Type B pancreatic cell (in vitro differentiated cells): ENCODE measurements at regions not wholly inside any gene's neighbourhood (a gene's known extent, or its start where the extent isn't known, plus 50 kb on each side); places are given as distances from the start of the nearest gene placed in this dataset.

Experiments used
- DNase-seq: peaks from one replicate; pipeline ENCODE4 v3.0.0; 2021; ENCODE audit warnings: mixed read lengths; ENCODE audit not compliant: unreplicated experiment; ENCODE audit errors: extremely low spot score
- H3K27ac Mint-ChIP-seq: 2 replicates; pipeline ENCODE4 v1.8.0; 2021; ENCODE audit warnings: mild to moderate bottlenecking, mixed read lengths
- H3K27me3 Mint-ChIP-seq: 2 replicates; pipeline ENCODE4 v1.8.0; 2021; ENCODE audit warnings: mixed read lengths
- H3K36me3 Mint-ChIP-seq: 2 replicates; pipeline ENCODE4 v1.8.0; 2021; ENCODE audit warnings: mixed read lengths
- H3K4me1 Mint-ChIP-seq: one replicate; pipeline ENCODE4 v1.8.0; 2021; ENCODE audit warnings: mixed read lengths; ENCODE audit not compliant: unreplicated experiment
- H3K4me3 Mint-ChIP-seq: 2 replicates; pipeline ENCODE4 v1.8.0; 2021; ENCODE audit warnings: mild to moderate bottlenecking, mixed read lengths
- H3K9me3 Mint-ChIP-seq: 2 replicates; pipeline ENCODE4 v1.8.0; 2021; ENCODE audit warnings: mixed read lengths
- TF ChIP-seq, protein P1 (sequence below): fragments of 200-600 bp; sonication (generic); conservative IDR thresholded peaks from 2 replicates; pipeline ENCODE4 v1.5.0; 2021; ENCODE audit warnings: antibody characterized with exemption, mild to moderate bottlenecking

DNA sequence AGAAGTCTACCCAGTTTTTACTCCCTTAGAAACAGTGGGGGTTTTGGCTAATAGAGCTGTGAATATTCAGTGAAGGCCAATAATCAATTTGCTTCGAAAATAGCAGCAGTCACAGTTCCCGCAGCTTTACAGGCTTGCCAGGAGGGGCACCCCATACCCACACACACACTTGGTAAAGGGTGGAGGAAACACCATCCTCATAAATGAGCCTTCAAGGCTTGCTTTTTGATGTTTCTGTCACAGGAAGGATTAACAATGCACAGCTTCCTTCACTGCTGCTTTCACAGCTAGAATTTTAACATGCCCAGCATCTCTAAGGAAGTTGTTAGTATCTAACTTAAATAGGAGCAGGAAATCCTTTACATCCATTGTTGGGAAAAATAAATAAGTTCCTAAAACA is 1247.5 kb upstream of the C9orf72 start:
- Mint-ChIP-seq H3K36me3 (no peaks in the 10 kb centered on the region), H3K27ac (no peak overlapping the region), H3K9me3 (no peaks in the 10 kb centered on the region), H3K27me3 (peaks cover 4% of the 10 kb centered on the region), H3K4me3 (no peak overlapping the region), H3K4me1 (peaks cover 18% of the 10 kb centered on the region)
- DNase-seq: no peak
- TF ChIP-seq, protein P1, sequence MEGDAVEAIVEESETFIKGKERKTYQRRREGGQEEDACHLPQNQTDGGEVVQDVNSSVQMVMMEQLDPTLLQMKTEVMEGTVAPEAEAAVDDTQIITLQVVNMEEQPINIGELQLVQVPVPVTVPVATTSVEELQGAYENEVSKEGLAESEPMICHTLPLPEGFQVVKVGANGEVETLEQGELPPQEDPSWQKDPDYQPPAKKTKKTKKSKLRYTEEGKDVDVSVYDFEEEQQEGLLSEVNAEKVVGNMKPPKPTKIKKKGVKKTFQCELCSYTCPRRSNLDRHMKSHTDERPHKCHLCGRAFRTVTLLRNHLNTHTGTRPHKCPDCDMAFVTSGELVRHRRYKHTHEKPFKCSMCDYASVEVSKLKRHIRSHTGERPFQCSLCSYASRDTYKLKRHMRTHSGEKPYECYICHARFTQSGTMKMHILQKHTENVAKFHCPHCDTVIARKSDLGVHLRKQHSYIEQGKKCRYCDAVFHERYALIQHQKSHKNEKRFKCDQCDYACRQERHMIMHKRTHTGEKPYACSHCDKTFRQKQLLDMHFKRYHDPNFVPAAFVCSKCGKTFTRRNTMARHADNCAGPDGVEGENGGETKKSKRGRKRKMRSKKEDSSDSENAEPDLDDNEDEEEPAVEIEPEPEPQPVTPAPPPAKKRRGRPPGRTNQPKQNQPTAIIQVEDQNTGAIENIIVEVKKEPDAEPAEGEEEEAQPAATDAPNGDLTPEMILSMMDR: no peak

GRCh38 chr9:28821240-28821639 is 1248.0 kb upstream of the C9orf72 start:
- Mint-ChIP-seq H3K4me1 (peaks cover 18% of the 10 kb centered on the region), H3K4me3 (no peak overlapping the region)

GRCh38 chr9:28824432-28824963 is 1251.2 kb upstream of the C9orf72 start:
- no peak overlapping the region for H3K27ac Mint-ChIP-seq
- peaks cover 18% of the 10 kb centered on the region for H3K4me1 Mint-ChIP-seq
- no peaks in the 10 kb centered on the region for H3K9me3 Mint-ChIP-seq
- TF ChIP-seq, protein P1: no peak
- no peaks in the 10 kb centered on the region for H3K36me3 Mint-ChIP-seq
- H3K27me3 Mint-ChIP-seq: no peaks in the 10 kb centered on the region
- H3K4me3 Mint-ChIP-seq: no peak overlapping the region
- no peak for DNase-seq

More at GRCh38 chr9:28821240-28821639, 1248.0 kb upstream of the C9orf72 start:
- TF ChIP-seq, protein P1: no peak
- H3K36me3 Mint-ChIP-seq: no peaks in the 10 kb centered on the region
- peaks cover 4% of the 10 kb centered on the region for H3K27me3 Mint-ChIP-seq
- DNase-seq: no peak
- no peak overlapping the region for H3K27ac Mint-ChIP-seq
- no peaks in the 10 kb centered on the region for H3K9me3 Mint-ChIP-seq

GRCh38 chr9:28832168-28832770 is 1259.0 kb upstream of the C9orf72 start:
- Mint-ChIP-seq H3K27ac (no peak overlapping the region), H3K4me1 (no peaks in the 10 kb centered on the region), H3K4me3 (no peak overlapping the region), H3K27me3 (peaks cover 5% of the 10 kb centered on the region), H3K9me3 (no peaks in the 10 kb centered on the region), H3K36me3 (no peaks in the 10 kb centered on the region)
- TF ChIP-seq, protein P1: no peak
- DNase-seq: no peak

DNA sequence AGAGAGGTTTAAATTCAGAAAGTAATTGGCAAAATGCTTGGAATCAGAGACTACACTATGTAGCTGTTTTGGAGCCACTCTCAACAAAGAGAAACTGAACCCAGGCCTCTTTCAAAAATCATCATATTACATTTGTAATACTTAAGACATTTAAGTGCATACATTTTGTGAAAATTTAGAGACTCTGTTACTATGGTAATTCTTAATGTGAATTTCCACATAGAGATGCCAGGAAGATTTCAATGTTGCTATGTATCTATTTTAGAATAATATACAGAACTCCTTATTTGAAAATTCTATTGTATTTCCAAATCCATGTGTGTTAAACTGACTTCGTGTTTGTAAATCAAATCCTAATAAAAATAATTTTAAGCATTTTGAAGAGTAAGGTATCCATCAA is 1260.9 kb upstream of the C9orf72 start:
- Mint-ChIP-seq H3K27ac (no peak overlapping the region), H3K36me3 (no peaks in the 10 kb centered on the region), H3K9me3 (no peaks in the 10 kb centered on the region), H3K4me3 (no peak overlapping the region), H3K27me3 (peaks cover 5% of the 10 kb centered on the region), H3K4me1 (no peaks in the 10 kb centered on the region)
- DNase-seq: no peak
- TF ChIP-seq, protein P1: no peak
